G401 (cell line): ENCODE measurements at regions not wholly inside any gene's neighbourhood (a gene's known extent, or its start where the extent isn't known, plus 50 kb on each side); places are given as distances from the start of the nearest gene placed in this dataset.
"Not testable (repeated sequence)": the region's sequence is repeated elsewhere in the genome, so short reads cannot be mapped to it uniquely, and the experiment has no call there.

Source experiments
- DNase-seq: peaks from one replicate; pipeline ENCODE4 v3.0.0-alpha.2; 2015; ENCODE audit warnings: low spot score
- in situ Hi-C: cut with HindIII; loops from 2 replicates; pipeline ENCODE4 v1.10.0; 2016; ENCODE audit warnings: low sequenced_read_pairs, mixed read lengths

DNA sequence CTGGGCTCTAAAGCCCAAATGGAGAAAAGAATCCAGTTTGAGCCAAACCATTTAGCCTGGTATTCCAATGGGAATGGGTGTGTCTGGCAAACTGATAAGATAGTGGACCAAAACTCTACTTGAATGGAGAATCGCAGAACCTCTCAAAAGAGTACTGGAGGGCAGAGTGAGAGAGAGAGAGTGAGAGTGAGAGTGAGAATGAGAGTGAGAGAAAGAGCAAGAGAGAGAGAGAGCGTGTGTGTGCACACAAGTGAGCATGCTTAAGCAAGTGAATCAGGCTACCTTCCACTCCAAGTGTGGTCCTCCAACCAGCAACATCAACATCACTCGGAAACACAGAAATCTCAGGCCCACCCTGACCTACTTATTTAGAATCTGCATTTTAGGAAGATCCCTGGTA, 58.8 kb downstream of the UQCRFS1 start:
- in situ Hi-C loops: no loop called here
- no peak for DNase-seq

DNA sequence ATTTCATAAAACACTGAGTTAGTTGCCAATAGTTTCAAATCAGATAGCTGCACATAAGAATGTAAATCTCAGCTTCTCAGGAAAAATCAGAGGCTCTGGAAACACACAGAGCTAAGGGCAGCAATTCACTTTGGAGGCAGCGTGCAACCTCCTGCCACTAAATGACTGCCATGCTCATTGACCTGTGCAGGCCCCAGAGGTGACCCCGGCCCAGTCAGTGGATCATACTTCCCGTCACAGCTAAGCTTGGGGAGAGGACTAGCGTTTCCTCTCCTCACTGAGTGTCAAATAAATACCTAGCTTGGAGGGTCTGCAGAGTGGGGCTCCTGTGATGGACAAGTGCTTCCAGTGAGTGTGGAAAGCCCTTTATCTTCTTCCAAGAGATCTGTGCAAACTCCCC, 67.2 kb downstream of the UQCRFS1 start:
- DNase-seq: no peak
- in situ Hi-C loops: no loop called here

DNA sequence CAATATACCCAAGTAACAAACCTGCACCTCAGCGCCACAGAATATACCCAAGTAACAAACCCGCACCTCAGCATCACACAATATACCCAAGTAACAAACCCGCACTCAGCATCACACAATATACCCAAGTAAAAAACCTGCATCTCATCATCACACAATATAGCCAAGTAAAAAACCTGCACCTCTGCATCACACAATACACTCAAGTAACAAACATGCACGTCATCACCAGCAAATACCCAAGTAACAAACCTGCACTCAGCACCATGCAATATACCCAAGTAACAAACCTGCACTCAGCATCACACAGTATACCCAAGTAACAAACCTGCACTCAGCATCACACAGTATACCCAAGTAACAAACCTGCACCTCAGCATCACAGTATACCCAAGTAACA, 69.8 kb downstream of the UQCRFS1 start:
- in situ Hi-C loops: no loop called here
- no peak for DNase-seq

DNA sequence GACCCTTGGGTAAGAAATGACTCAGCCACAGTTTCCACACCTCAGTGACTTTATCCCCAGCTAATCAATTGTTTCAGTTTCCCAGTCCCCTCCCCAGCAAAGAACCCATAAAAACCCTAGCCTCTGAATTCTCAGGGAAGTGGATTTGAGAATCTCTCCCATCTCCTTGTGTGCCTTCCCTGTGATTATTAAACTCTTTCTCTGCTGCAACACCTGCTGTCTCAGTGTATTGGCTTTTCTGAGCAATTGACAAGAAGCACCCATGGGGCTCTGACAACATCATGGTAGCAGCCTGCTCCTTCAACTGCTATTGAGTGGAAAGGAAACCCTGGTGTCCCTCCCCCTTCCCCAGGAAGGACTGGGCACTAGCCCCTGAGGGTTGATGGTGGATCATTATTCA, 73.7 kb downstream of the UQCRFS1 start:
- DNase-seq: no peak
- in situ Hi-C loops: no loop called here

DNA sequence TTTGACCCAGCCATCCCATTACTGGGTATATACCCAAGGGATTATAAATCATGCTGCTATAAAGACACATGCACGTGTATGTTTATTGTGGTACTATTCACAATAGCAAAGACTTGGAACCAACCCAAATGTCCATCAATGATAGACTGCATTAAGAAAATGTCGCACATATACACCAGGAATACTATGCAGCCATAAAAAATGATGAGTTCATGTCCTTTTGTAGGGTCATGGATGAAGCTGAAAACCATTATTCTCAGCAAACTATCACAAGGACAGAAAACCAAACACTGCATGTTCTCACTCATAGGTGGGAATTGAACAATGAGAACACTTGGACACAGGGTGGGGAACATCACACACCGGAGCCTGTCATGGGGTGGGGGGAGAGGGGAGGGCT, 74.7 kb downstream of the UQCRFS1 start:
- in situ Hi-C loops, DNase-seq: not testable (repeated sequence)

DNA sequence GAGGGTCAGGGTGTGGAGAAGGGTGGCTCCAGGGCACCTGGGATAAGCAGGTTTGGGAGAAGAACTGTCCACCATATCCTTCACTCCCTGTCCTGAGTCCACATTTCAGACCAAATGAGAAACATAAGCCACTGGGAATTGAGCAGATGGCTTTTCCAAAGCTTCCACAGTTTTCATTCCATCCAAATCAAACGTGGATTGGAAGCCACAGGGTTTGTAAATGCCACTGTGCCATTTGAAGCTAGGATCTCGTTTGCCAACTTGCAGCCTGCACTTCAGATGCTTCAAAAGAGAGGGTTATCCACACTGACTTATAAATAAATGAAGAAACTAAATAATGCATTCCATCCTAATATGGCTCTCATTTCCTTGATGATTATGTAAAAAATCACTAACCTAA, 81.5 kb downstream of the UQCRFS1 start:
- in situ Hi-C loops: no loop called here
- no peak for DNase-seq

DNA sequence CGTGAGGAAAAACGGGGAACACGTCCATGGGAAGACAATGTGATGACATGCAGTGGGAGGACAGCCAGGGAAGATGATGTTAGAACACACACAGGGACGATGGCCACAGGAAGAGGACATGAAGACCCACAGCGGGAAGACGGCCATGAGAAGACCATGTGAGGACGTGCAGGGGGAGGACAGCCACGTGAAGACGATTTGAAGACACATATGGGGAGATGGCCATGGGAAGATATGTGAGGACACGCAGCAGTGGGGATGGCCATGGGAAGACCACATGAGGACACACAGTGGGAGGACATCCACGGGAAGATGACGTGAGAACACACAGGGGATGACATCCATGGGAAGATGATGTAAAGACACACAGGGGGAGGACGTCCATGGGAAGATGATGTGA, 83.8 kb downstream of the UQCRFS1 start:
- in situ Hi-C loops: no loop called here

DNA sequence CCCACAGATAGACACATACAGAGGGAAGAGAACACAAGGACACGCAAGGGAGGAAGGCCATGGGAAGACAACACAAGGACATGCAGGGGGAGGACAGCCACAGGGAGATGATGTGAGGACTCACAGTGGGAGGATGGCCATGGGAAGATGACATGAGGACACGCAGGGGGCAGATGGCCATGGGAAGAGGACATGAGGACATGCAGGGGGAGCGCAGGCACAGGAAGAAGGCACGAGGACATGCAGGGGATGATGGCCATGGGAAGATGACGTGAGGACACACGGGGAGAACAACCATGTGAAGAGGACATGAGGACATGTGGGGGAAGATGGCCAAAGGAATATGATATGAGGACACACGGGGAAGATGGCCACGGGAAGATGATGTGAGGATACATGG, 84.7 kb downstream of the UQCRFS1 start:
- no peak for DNase-seq
- in situ Hi-C loops: no loop called here

More for the DNA sequence above, 83.8 kb downstream of the UQCRFS1 start:
- DNase-seq: no peak

DNA sequence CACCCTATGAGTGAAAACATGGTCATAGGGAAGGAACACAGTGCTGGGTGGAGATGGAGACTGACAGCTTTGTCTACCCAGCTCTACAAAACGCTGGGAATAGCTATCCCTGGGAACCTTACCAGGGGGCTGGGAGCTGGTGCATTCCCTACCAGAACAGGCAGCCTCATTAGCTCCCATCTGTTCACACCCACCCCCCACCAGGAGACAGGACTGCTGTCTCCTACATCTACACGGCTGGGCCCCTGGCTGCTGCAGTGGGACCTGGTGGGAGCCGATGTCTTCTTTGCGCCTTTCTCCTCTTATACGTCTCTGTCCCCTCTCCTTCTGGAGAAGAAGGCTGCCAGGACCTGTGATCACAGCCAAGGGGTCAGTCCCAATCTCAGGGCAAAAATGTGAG, 90.8 kb downstream of the UQCRFS1 start:
- no peak for DNase-seq
- in situ Hi-C loops: no loop called here

DNA sequence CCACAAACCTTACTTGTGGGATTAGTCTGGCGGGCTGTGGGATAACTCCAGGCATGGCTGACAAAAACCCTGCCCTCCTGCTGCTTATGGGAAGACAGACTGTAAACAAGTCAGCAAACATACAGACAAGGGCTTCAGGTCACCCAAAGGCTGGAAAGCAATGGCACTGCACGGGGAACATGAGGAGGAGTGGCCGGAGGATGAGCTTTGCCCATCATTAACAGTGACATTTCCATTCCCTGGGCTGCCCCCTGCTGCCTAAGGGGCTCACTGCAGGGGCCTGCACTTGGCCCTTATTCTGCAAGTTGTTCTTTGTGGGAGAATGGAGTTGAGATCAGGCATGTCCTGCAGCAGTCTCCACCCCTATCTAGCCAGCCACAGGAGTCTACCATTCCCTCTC, 91.3 kb downstream of the UQCRFS1 start:
- in situ Hi-C loops: no loop called here
- DNase-seq: no peak

DNA sequence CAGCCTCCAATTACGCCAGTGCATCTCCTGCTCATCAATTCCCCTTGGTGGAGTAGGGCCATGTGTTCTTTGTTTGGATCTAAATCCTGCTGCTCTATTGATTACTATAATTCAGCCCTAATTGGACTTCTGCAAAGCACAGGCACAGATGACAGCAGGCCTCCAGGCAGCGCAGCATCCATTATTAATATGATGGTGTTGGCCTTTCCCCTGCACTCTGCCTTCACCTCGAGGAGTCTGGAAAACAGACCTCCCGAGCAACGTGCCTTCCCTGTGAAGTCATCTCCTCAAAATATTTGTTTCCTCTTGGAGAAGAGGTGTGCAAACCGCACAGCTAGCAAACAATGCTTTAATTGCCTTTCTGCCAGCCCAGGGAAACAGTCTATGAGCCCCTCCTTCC, 92.5 kb downstream of the UQCRFS1 start:
- no peak for DNase-seq
- in situ Hi-C loops: no loop called here

DNA sequence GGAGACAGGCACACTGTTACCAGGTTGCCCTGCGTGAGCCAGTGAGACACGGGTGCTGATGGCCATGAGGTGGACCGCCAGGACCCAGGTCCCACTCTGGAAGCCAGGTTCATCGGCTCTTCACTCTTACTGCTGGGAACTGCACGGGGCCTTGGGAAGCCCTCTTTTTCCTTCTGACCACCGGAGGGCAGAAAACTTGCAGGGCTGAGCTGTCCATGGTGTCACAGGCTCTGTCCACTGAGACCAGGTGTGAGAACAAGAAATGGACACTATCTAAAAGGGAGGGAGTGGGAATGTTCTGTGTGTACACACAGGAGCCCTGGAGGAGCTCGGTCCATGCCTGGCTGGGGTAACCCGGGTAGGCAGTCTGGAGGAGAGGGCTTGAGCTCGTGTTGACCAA, 93.4 kb downstream of the UQCRFS1 start:
- peak; percentile 31 for DNase-seq
- in situ Hi-C loops: no loop called here

DNA sequence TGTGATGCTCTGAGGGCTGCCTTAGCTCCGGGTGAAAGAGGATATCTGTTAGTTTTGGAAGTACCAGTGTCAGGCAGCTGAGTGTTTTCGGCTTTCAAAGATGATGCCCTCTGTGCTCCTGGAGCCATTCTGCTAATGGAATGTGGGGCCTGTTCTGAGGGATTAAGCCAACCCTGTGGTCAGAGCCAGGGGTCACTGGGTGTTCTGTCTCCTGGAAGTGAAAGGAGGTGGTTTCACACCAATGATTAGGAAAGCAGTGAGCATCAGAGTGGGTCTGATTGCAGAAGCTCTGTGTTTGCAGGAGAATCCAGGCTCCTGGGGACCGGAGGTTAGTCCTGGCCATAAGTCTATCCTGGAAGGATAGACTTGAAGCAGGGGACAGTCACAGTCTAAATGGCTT, 94.6 kb downstream of the UQCRFS1 start:
- no peak for DNase-seq
- in situ Hi-C loops: no loop called here

DNA sequence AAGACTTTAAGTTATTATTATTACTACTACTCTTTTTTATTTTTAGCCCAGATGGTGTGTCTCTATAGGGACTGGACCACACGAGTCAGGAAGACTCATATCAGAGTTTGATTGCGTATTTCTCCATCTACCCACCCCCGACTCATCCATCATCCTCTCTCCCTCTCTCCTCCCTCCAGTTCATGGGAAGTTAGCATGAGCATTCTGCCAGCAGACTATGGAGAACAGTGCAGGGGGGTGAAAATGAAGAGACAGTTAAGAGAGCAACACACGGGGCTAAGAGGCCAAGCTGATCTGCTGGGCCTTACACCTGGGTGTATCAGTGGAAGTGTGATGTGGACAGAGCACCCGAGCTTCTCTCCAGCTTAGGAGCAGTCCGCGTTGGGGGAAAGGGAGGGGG, 95.0 kb downstream of the UQCRFS1 start:
- in situ Hi-C loops: no loop called here
- no peak for DNase-seq

DNA sequence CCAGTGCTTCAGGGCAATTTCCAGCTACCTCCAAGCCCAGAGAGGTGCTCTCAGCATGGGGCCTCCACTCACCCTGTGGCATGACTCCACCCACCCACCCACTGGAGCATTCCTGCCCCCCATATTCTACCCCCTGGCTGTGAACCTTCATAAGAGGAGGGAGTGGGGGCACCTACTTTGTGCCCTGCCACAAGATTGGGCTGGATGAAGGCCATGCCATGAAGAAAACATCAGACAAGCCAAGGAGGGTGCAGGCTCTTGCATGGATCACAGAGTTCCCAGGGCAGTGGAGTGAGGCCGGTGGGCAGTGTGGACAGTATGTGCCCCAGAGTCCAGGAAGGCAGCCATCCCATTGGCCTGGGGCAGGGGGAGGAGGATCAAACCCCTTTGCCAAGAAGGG, 97.8 kb downstream of the UQCRFS1 start:
- in situ Hi-C loops: no loop called here
- DNase-seq: no peak

DNA sequence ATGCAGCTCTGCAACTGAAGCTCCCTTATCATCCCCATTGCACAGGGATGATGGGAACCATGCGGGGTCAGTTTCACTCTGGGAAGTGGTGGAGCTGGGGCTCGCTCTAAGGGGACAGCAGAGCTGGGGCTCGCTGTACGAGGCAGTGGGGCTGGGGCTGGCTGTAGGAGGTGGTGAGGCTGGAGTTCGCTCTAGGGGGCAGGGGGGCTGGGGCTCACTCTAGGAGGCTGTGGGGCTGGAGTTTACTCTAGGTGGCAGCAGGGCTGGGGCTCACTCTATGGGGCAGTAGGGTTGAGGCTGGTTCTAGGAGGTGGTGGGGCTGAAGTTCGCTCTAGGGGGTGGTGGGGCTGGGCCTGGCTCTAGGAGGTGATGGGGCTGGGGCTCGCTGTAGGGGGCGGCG, 99.1 kb downstream of the UQCRFS1 start:
- in situ Hi-C loops: no loop called here
- no peak for DNase-seq

DNA sequence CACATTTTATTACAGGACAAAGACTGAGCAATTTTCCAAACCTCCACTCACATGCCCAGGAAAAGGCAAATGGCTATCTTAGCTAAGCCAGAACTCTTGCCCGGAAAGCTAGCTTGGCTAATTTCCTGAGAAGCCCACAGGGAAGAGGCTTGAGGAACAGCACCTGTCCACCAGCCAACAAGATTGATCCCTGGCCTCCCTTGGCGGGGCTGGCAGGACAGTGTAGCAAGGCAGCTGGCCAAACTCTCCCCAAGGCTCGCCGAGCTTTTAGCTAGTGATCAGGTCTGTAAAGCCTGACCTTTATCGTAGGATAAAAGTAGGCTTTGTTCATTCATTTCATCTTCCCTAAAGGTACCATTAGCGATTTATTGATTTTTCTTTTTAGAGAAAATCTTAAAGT, 101.4 kb downstream of the UQCRFS1 start:
- no peak for DNase-seq
- in situ Hi-C loops: no loop called here

DNA sequence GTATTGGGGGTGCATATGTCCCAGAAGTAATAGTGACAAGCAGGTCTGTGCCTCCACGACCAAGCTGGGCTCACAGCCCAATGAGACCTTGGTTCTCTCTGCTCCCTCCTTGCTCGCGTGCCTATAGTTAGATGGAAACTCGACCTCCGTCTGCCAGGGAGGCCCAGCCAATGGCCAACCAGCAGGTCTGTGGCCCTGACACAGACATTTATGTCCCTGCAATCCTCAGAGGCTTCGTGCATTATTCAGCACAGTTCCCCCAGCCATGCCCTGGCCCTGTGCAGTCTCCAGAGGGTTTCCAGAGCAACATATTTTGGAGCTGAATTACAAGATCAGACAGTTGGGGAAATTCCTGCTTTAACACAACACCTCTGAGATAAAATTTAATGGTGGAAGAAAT, 105.1 kb downstream of the UQCRFS1 start:
- in situ Hi-C loops: no loop called here
- DNase-seq: no peak

DNA sequence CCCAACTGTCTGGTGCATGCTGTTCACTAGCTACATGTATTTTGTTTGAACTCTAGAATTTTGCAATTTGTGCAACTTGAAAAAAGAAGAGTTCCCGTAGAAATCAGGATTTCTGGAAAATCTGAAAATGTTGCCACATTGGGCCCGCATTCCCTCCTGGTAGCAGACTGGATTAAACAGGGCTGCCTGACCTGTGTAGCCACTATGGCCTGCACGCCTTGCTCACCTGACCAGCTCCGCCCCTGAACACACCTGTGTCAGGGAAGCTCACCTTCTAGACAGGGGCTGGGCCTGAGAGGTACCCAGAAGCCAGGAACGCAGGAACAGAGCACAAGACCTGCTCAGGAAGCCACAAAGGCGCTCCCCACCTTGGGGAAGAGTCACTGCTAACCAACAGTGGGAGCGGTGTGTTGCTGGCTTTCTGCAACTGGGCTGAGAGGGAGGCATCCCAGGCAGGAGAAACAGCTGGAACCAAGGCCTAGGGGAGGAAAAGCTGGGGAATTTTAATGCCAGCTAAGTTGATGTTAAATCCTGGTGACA, 106.5 kb downstream of the UQCRFS1 start:
- DNase-seq: no peak

DNA sequence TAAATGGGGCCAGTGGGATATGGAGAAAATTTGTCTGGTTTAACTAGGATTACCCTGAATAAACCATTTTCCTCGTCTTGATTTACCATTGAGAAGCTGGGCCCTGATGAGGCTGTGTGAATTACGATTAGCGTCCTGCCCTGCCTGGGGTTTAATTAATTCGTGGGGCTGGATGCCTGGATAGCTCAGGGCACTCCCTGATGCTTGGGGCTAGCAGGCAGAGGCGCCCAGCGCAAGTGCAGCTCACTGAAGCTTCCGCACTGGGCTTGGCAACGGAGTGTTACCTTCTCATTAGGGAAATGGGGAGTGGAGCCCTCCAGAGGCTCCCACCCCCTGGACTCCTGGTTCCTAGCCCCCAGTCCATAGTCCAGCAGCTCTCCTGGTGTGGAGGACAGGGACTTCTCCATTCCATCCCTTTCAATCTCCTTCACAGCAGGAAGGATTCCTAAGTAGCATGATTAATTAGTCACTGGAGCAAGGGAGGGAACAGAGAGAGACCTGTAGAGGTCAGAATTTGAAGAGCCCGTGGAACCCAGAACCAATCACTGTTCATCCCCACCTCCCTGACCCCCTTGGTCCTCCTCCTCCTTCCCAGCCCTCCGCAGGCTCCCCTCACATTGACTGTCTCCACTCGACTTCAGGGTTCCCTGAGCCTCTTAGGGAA, 107.2 kb downstream of the UQCRFS1 start:
- in situ Hi-C loops: no loop called here
- DNase-seq: no peak

More for the DNA sequence above, 106.5 kb downstream of the UQCRFS1 start:
- in situ Hi-C loops: no loop called here

DNA sequence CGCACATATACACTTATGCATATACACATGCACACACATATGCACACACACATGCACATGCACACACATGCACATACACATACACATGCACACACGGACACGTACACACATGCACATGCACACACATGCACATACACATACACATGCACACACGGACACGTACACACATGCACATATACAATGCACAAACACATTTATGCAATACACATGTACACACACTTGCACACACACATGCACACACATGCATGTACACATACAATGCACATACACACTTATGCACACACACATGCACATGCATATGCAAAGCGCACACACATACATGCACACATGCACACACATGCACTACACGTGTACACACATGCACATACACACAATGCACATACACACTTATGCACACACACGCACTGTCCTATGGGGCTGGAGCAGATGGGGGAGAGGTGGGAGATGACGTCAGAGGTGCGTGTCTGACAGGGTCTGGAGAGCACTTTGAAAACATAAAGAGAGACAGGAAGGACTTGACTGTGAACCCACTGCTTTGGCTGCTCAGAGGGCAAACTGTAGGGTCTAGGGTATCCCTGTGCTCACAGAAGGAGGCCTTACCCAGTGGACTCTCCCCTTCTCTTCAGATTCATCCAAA, 108.2 kb downstream of the UQCRFS1 start:
- no peak for DNase-seq
- in situ Hi-C loops: no loop called here
